Liver (tissue), 8 donors: ENCODE measurements at regions not wholly inside any gene's neighbourhood (a gene's known extent, or its start where the extent isn't known, plus 50 kb on each side); places are given as distances from the start of the nearest gene placed in this dataset.

ENCODE experiments used
- DNase-seq: peaks from one replicate; pipeline ENCODE4 v3.0.0-alpha.2; 2017; ENCODE audit warnings: low spot score
- H3K27ac ChIP-seq, 2 donors: one replicate each; pipeline ENCODE4 v1.7.0; 2013; ENCODE audit warnings: inconsistent platforms in 2 of 2, low read length in 2 of 2, control low read depth in 1 of 2, low read depth in 1 of 2, mild to moderate bottlenecking in 1 of 2
- H3K27me3 ChIP-seq, 4 donors: one replicate each; pipeline versions ENCODE4 v1.6.1 to v1.7.0; 2013; ENCODE audit warnings: low read length in 3 of 4, inconsistent platforms in 1 of 4, mild to moderate bottlenecking in 1 of 4, moderate library complexity in 1 of 4; ENCODE audit not compliant: control insufficient read depth in 4 of 4, insufficient read depth in 4 of 4
- H3K36me3 ChIP-seq, 4 donors: one replicate each; pipeline versions ENCODE4 v1.6.1 to v1.7.0; 2013; ENCODE audit warnings: low read length in 3 of 4, mild to moderate bottlenecking in 3 of 4, low read depth in 1 of 4, moderate library complexity in 1 of 4; ENCODE audit not compliant: control insufficient read depth in 4 of 4, insufficient read depth in 3 of 4
- H3K4me1 ChIP-seq, 4 donors: one replicate each; pipeline versions ENCODE4 v1.6.1 to v1.7.0; 2013; ENCODE audit warnings: low read length in 3 of 4, mild to moderate bottlenecking in 3 of 4, moderate library complexity in 1 of 4; ENCODE audit not compliant: control insufficient read depth in 4 of 4, insufficient read depth in 4 of 4
- H3K4me3 ChIP-seq, 3 donors: one replicate each; pipeline versions ENCODE4 v1.6.1 to v1.7.0; 2013; ENCODE audit warnings: low read length in 3 of 3, control low read depth in 1 of 3, low read depth in 1 of 3, mild to moderate bottlenecking in 1 of 3
- H3K9ac ChIP-seq, 2 donors: one replicate each; pipeline ENCODE4 v1.7.0; 2013; ENCODE audit warnings: low read length in 2 of 2, mild to moderate bottlenecking in 2 of 2, moderate library complexity in 2 of 2, control low read depth in 1 of 2, low read depth in 1 of 2
- H3K9me3 ChIP-seq, 4 donors: one replicate each; pipeline versions ENCODE4 v1.6.1 to v1.7.0; 2013; ENCODE audit warnings: low read length in 3 of 4; ENCODE audit not compliant: control insufficient read depth in 4 of 4
- ATF3 ChIP-seq: IDR thresholded peaks from 2 replicates; pipeline ENCODE4 v1.6.1; 2016; ENCODE audit warnings: antibody characterized with exemption
- CTCF ChIP-seq: fragments of 150-350 bp; IDR thresholded peaks from 2 replicates; pipeline ENCODE4 v1.5.1; 2017; ENCODE audit warnings: improper control_type of control experiment, low read depth, low read length; ENCODE audit not compliant: missing input control
- EGR1 ChIP-seq, 2 donors: IDR thresholded peaks; 2 replicates each; pipeline ENCODE4 v1.6.1; 2016 to 2018; ENCODE audit warnings: antibody characterized with exemption in 2 of 2, low read depth in 2 of 2
- FOXA1 ChIP-seq: IDR thresholded peaks from 2 replicates; pipeline ENCODE4 v1.6.1; 2016; ENCODE audit warnings: antibody characterized with exemption
- FOXA2 ChIP-seq: IDR thresholded peaks from 2 replicates; pipeline ENCODE4 v1.6.1; 2016; ENCODE audit warnings: antibody characterized with exemption
- GABPA ChIP-seq, 2 donors: IDR thresholded peaks in 1 of 2; conservative IDR thresholded peaks in 1 of 2; 2 replicates each; pipeline ENCODE4 v1.6.1; 2016; ENCODE audit warnings: antibody characterized with exemption in 2 of 2, mild to moderate bottlenecking in 1 of 2, moderate library complexity in 1 of 2
- HNF4A ChIP-seq, 2 donors: conservative IDR thresholded peaks; 2 replicates each; pipeline ENCODE4 v1.6.1; 2016; ENCODE audit warnings: antibody characterized with exemption in 2 of 2, mild to moderate bottlenecking in 2 of 2
- HNF4G ChIP-seq: IDR thresholded peaks from 2 replicates; pipeline ENCODE4 v1.6.1; 2016; ENCODE audit warnings: antibody characterized with exemption
- JUND ChIP-seq, 2 donors: IDR thresholded peaks; 2 replicates each; pipeline ENCODE4 v1.6.1; 2016; ENCODE audit warnings: antibody characterized with exemption in 2 of 2
- MAX ChIP-seq: IDR thresholded peaks from 2 replicates; pipeline ENCODE4 v1.6.1; 2016; ENCODE audit warnings: antibody characterized with exemption
- RAD21 ChIP-seq, 2 donors: IDR thresholded peaks; 2 replicates each; pipeline ENCODE4 v1.6.1; 2016; ENCODE audit warnings: antibody characterized with exemption in 2 of 2, mild to moderate bottlenecking in 2 of 2
- REST ChIP-seq: IDR thresholded peaks from 2 replicates; pipeline ENCODE4 v1.6.1; 2016; ENCODE audit warnings: antibody characterized with exemption, mild to moderate bottlenecking
- RXRA ChIP-seq, 2 donors: IDR thresholded peaks; 2 replicates each; pipeline ENCODE4 v1.6.1; 2017 to 2018; ENCODE audit warnings: antibody characterized with exemption in 2 of 2, mild to moderate bottlenecking in 1 of 2
- SP1 ChIP-seq: IDR thresholded peaks from 2 replicates; pipeline ENCODE4 v1.6.1; 2018; ENCODE audit warnings: antibody characterized with exemption, mild to moderate bottlenecking
- YY1 ChIP-seq: IDR thresholded peaks from 2 replicates; pipeline ENCODE4 v1.6.1; 2016; ENCODE audit warnings: antibody characterized with exemption, mild to moderate bottlenecking
- ZBTB33 ChIP-seq: IDR thresholded peaks from 2 replicates; pipeline ENCODE4 v1.6.1; 2016; ENCODE audit warnings: antibody characterized with exemption
- WGBS: extraction: QIAGEN DNeasy Blood & Tissue Kit; methylation state at CpG from one replicate; pipeline ENCODE4 v1.1.7; 2013; 5-methylcytosine and 5-hydroxymethylcytosine counted together
- donor health status: healthy.
- donor health status: healthy.
- donor health status: healthy.
- donor health status: healthy.
- donor health status: healthy.

- no peak for DNase-seq
- no peak for TF ChIP-seq EGR1 (IDR thresholded peaks at IDR 0.05; ENCODE audit: low read depth in 2 of 2)
- no peak for TF ChIP-seq FOXA2
- no peak for TF ChIP-seq JUND (IDR thresholded peaks at IDR 0.05)
- no peak for TF ChIP-seq HNF4G
- no peak for TF ChIP-seq ATF3
- no peak for TF ChIP-seq SP1
- TF ChIP-seq GABPA (IDR thresholded peaks at IDR 0.05 in 1 of 2, conservative IDR thresholded peaks at IDR 0.05 in 1 of 2) = no peak
- TF ChIP-seq ZBTB33 = no peak
- TF ChIP-seq RAD21 (IDR thresholded peaks at IDR 0.05) = no peak
- no peak for TF ChIP-seq CTCF
- no peak for TF ChIP-seq MAX
- TF ChIP-seq HNF4A (conservative IDR thresholded peaks at IDR 0.05) = no peak
- TF ChIP-seq RXRA (IDR thresholded peaks at IDR 0.05) = no peak
- no peak for TF ChIP-seq YY1
- no peak for TF ChIP-seq FOXA1
- TF ChIP-seq REST = no peak
- H3K9me3 ChIP-seq = no peaks in the 10 kb centered on the region
- H3K27me3 ChIP-seq = no peaks in the 10 kb centered on the region
- no peak overlapping the region for H3K27ac ChIP-seq
- H3K4me3 ChIP-seq = no peak overlapping the region
- H3K4me1 ChIP-seq = no peaks in the 10 kb centered on the region
- no peaks in the 10 kb centered on the region for H3K36me3 ChIP-seq
- 88% methylated on average over 1 of the region's 1 CpG for WGBS
- no peak overlapping the region for H3K9ac ChIP-seq
These were observed 535.3 kb upstream of the SYT4 start for GRCh38 chr18:43812627-43813026.

- Histone ChIP-seq H3K4me1 (no peaks in the 10 kb centered on the region), H3K9ac (no peak overlapping the region), H3K9me3 (no peaks in the 10 kb centered on the region), H3K27ac (no peak overlapping the region), H3K36me3 (no peaks in the 10 kb centered on the region), H3K4me3 (no peak overlapping the region), H3K27me3 (no peaks in the 10 kb centered on the region)
- WGBS = 59% methylated on average over 1 of the region's 1 CpG
- DNase-seq = no peak
- TF ChIP-seq HNF4A (conservative IDR thresholded peaks at IDR 0.05) (no peak), ATF3 (no peak), YY1 (no peak), SP1 (no peak), FOXA2 (no peak), HNF4G (no peak), EGR1 (IDR thresholded peaks at IDR 0.05; ENCODE audit: low read depth in 2 of 2) (no peak), RAD21 (IDR thresholded peaks at IDR 0.05) (no peak), CTCF (no peak), RXRA (IDR thresholded peaks at IDR 0.05) (no peak), JUND (IDR thresholded peaks at IDR 0.05) (no peak)
These were observed 542.1 kb upstream of the SYT4 start for GRCh38 chr18:43819397-43819796.
